ENCODE measurements at regions not wholly inside any gene's neighbourhood (a gene's known extent, or its start where the extent isn't known, plus 50 kb on each side); places are given as distances from the start of the nearest gene placed in this dataset.

GRCh38 chr13:23497191-23497590 is 63.7 kb upstream of the SACS start (continued):
- no peak for TF ChIP-seq ZNF462 (CRISPR knock-in tag; IDR thresholded peaks at IDR 0.05)
- no peak for TF ChIP-seq CREB1 (CRISPR knock-in tag; IDR thresholded peaks at IDR 0.05; ENCODE audit: low read depth)
- TF ChIP-seq EZH2 (IDR thresholded peaks at IDR 0.05; ENCODE audit: low read depth, unreplicated experiment) = no peak
- TF ChIP-seq NANOG (IDR thresholded peaks at IDR 0.05; ENCODE audit: borderline replicate concordance) = no peak

GRCh38 chr13:23500849-23501248 is 67.3 kb upstream of the SACS start:
- no peaks in the 10 kb centered on the region for H4K20me1 ChIP-seq (replicated peaks; ENCODE audit: insufficient read depth)
- no peaks in the 10 kb centered on the region for H3K9me2 ChIP-seq (ENCODE audit: insufficient read depth)
- H3F3A ChIP-seq (replicated peaks; ENCODE audit: low read depth) = no peaks in the 10 kb centered on the region
- H3K27me3 Mint-ChIP-seq (ENCODE audit: insufficient read depth, low read depth, poor library complexity) = no peaks in the 10 kb centered on the region
- ATAC-seq = no peak
- no peaks in the 10 kb centered on the region for H3K27me3 ChIP-seq (ENCODE audit: insufficient read depth)
- peaks cover 15% of the 10 kb centered on the region for H3K4me1 ChIP-seq (ENCODE audit: insufficient read depth)
- no peak overlapping the region for H3K27ac Mint-ChIP-seq
- no peak overlapping the region for H3K4me2 ChIP-seq
- H3K27ac ChIP-seq (ENCODE audit: low read depth) = no peak overlapping the region
- no peaks in the 10 kb centered on the region for H3K79me2 ChIP-seq (replicated peaks; ENCODE audit: insufficient read depth)
- H3K36me3 ChIP-seq (ENCODE audit: insufficient read depth) = no peaks in the 10 kb centered on the region
- no peak for DNase-seq (ENCODE audit: low spot score)
- H3K4me1 Mint-ChIP-seq = peaks cover 9% of the 10 kb centered on the region
- no peak overlapping the region for H3K4me3 Mint-ChIP-seq
- H3K9me3 Mint-ChIP-seq = no peaks in the 10 kb centered on the region
- H2AFZ ChIP-seq = no peak overlapping the region
- H3K4me3 ChIP-seq = no peak overlapping the region
- no peaks in the 10 kb centered on the region for H3K36me3 Mint-ChIP-seq (ENCODE audit: low read depth)
- no peak for TF ChIP-seq STAT1 (IDR thresholded peaks at IDR 0.05; ENCODE audit: unreplicated experiment)
- no peak for TF ChIP-seq ZNF331 (CRISPR knock-in tag; IDR thresholded peaks at IDR 0.05; ENCODE audit: low read depth)
- no peak for TF ChIP-seq JUNB (IDR thresholded peaks at IDR 0.05; ENCODE audit: unreplicated experiment)
- TF ChIP-seq EZH2phosphoT487 (IDR thresholded peaks at IDR 0.05; ENCODE audit: unreplicated experiment) = no peak
- TF ChIP-seq EZH2 (IDR thresholded peaks at IDR 0.05; ENCODE audit: low read depth, unreplicated experiment) = no peak
- TF ChIP-seq ETS1 (IDR thresholded peaks at IDR 0.05) = no peak
- TF ChIP-seq REST (IDR thresholded peaks at IDR 0.05; ENCODE audit: unreplicated experiment) = no peak
- TF ChIP-seq CTCF (conservative IDR thresholded peaks at IDR 0.05; ENCODE audit: low read depth in 2 of 2) = no peak
- no peak for TF ChIP-seq NANOG (IDR thresholded peaks at IDR 0.05; ENCODE audit: borderline replicate concordance)

All from GM23338 (cell line).